ENCODE measurements at regions not wholly inside any gene's neighbourhood (a gene's known extent, or its start where the extent isn't known, plus 50 kb on each side); places are given as distances from the start of the nearest gene placed in this dataset.

DNA sequence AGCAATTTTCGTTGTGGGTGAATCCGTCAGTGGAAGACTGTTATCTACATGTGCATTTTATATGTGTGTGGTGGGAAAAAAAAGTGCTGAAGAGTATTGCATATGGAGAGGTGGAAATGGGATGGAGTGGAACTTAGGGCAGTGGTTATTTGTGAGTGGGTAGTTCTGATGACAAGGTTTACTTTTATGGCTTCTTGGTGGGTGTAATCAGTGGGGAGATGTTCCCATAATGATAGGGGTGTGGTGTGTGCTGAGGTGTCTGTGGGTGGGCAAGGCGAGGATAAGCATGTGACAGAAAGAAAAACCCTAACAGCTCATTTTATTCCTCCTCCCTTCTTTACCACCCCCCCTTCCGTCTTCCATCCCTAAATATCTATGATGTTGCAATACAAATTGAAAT lies 288.1 kb downstream of the NUF2 start:
- Histone ChIP-seq H3K79me2 (ENCODE audit: insufficient read depth) (no peaks in the 10 kb centered on the region), H3K27me3 (ENCODE audit: insufficient read depth) (no peaks in the 10 kb centered on the region), H3K9me2 (no peaks in the 10 kb centered on the region), H4K20me1 (ENCODE audit: insufficient read depth) (no peaks in the 10 kb centered on the region), H3K4me1 (ENCODE audit: control insufficient read depth in 1 of 2, insufficient read depth in 2 of 2, low read depth in 1 of 2, low read length in 1 of 2) (no peaks in the 10 kb centered on the region), H3F3A (replicated peaks; ENCODE audit: insufficient read depth) (no peaks in the 10 kb centered on the region), H3K9me3 (no peaks in the 10 kb centered on the region), H3K9ac (no peak overlapping the region), H3K36me3 (replicated peaks in 1 of 2; ENCODE audit: control insufficient read depth in 1 of 2, insufficient read depth in 2 of 2, low read length in 1 of 2) (no peaks in the 10 kb centered on the region), H2AFZ (ENCODE audit: low read depth) (no peak overlapping the region), H3K4me3 (ENCODE audit: low read depth in 2 of 2, low read length in 1 of 2) (no peak overlapping the region), H3K27ac (ENCODE audit: low read depth in 2 of 2, low read length in 1 of 2) (no peak overlapping the region), H3K4me2 (no peak overlapping the region)
- DNase-seq, result no peak
- POLR2A ChIA-PET, result no interaction called here
- WGBS (ENCODE audit: low lambda C conversion rate), result 5% methylated on average over 4 of the region's 4 CpGs
- TF ChIP-seq CTCF (IDR thresholded peaks at IDR 0.05) (no peak), CHD2 (IDR thresholded peaks at IDR 0.05; ENCODE audit: low read length, partially characterized antibody) (no peak), TAF1 (IDR thresholded peaks at IDR 0.05; ENCODE audit: borderline replicate concordance, low read depth, low read length) (no peak), YY1 (IDR thresholded peaks at IDR 0.05; ENCODE audit: low read depth) (no peak), MXI1 (IDR thresholded peaks at IDR 0.05; ENCODE audit: low read depth, low read length) (no peak), EP300 (IDR thresholded peaks at IDR 0.05; ENCODE audit: borderline replicate concordance in 1 of 2, low read depth in 1 of 2, low read length in 1 of 2) (no peak), NRF1 (IDR thresholded peaks at IDR 0.05; ENCODE audit: low read depth, low read length) (no peak), RFX5 (IDR thresholded peaks at IDR 0.05; ENCODE audit: low read length) (no peak), TEAD4 (IDR thresholded peaks at IDR 0.05; ENCODE audit: borderline replicate concordance, insufficient read depth) (no peak), MEF2A (IDR thresholded peaks at IDR 0.05; ENCODE audit: borderline replicate concordance, low read depth) (no peak), SIN3A (IDR thresholded peaks at IDR 0.05; ENCODE audit: borderline replicate concordance, low read depth, low read length) (no peak), JUND (IDR thresholded peaks at IDR 0.05) (no peak)
- TF ChIP-seq, protein P1, sequence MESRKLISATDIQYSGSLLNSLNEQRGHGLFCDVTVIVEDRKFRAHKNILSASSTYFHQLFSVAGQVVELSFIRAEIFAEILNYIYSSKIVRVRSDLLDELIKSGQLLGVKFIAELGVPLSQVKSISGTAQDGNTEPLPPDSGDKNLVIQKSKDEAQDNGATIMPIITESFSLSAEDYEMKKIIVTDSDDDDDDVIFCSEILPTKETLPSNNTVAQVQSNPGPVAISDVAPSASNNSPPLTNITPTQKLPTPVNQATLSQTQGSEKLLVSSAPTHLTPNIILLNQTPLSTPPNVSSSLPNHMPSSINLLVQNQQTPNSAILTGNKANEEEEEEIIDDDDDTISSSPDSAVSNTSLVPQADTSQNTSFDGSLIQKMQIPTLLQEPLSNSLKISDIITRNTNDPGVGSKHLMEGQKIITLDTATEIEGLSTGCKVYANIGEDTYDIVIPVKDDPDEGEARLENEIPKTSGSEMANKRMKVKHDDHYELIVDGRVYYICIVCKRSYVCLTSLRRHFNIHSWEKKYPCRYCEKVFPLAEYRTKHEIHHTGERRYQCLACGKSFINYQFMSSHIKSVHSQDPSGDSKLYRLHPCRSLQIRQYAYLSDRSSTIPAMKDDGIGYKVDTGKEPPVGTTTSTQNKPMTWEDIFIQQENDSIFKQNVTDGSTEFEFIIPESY (IDR thresholded peaks at IDR 0.05; ENCODE audit: borderline replicate concordance, low read depth), result no peak
- TF ChIP-seq, protein P2, sequence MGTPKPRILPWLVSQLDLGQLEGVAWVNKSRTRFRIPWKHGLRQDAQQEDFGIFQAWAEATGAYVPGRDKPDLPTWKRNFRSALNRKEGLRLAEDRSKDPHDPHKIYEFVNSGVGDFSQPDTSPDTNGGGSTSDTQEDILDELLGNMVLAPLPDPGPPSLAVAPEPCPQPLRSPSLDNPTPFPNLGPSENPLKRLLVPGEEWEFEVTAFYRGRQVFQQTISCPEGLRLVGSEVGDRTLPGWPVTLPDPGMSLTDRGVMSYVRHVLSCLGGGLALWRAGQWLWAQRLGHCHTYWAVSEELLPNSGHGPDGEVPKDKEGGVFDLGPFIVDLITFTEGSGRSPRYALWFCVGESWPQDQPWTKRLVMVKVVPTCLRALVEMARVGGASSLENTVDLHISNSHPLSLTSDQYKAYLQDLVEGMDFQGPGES (IDR thresholded peaks at IDR 0.05; ENCODE audit: low read depth, low read length), result no peak
- TF ChIP-seq, protein P3, sequence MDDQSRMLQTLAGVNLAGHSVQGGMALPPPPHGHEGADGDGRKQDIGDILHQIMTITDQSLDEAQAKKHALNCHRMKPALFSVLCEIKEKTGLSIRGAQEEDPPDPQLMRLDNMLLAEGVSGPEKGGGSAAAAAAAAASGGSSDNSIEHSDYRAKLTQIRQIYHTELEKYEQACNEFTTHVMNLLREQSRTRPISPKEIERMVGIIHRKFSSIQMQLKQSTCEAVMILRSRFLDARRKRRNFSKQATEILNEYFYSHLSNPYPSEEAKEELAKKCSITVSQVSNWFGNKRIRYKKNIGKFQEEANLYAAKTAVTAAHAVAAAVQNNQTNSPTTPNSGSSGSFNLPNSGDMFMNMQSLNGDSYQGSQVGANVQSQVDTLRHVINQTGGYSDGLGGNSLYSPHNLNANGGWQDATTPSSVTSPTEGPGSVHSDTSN (IDR thresholded peaks at IDR 0.05), result no peak
- CTCF ChIA-PET, result interaction anchor here (1.1 kb wide), 1 partner anchor 15 kb away, joined by 3 read pairs; no protein-coding TSS in a partner anchor

Data from SK-N-SH (cell line).